ENCODE measurements at regions not wholly inside any gene's neighbourhood (a gene's known extent, or its start where the extent isn't known, plus 50 kb on each side); places are given as distances from the start of the nearest gene placed in this dataset.

DNA sequence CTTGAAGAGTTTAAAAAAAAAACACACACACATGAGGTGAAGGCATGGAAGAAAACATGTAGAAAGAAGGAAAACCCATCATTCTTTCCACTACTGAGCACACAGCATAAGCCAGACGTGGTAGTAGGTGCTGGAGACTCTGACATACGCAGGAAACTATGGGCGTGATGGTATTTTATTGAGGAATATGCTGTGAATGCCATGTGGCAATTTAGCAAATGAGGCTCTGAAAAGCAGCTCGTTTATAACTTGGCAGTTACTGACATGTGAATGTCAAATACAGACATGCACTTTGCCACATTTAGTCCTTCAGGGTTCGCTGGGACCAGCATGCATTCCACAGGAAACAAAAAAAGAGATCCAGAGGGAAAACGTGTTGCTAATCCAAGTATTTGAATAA, 74.3 kb upstream of the IFNAR2 start:
- DNase-seq (ENCODE audit: low read depth): no peak

DNA sequence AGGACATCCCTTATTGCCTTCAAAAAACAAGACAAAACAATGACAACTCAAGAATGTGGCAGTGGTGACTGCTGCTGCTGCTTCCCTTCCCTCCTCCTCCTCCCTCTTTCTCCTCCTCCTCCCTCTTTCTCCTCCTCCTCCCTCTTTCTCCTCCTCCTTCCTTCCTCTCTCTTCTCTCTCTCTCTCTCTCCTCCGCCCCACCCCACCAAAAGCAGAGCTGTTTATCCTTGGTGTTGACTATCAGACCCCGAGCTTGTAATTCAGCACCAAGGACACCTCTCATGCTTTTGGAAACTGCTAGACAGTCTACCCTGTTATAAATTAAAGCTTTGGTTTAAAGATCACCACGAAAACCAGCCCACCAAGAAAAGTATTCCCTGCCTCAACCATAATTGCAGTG, 72.4 kb upstream of the IFNAR2 start:
- DNase-seq (ENCODE audit: low read depth): no peak

DNA sequence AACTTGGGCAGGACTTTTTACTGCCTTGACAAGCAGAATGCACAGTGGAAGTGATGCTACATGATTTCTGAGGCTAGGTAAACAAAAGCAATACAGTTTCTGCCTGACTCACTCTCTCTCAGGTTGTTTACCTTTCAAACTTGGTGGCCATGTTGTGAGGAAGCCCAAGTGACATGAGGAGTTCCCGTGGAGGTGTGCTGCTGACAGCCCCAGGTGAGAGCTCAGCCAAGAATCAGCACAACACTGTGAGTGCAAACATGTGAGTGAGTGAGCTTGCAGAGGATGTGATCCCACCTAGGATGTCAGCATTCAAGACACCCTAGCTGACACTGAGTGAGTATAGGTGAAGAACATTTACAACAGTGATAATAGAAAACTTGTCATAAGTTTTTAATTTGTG, 71.1 kb upstream of the IFNAR2 start:
- DNase-seq (ENCODE audit: low read depth): no peak

DNA sequence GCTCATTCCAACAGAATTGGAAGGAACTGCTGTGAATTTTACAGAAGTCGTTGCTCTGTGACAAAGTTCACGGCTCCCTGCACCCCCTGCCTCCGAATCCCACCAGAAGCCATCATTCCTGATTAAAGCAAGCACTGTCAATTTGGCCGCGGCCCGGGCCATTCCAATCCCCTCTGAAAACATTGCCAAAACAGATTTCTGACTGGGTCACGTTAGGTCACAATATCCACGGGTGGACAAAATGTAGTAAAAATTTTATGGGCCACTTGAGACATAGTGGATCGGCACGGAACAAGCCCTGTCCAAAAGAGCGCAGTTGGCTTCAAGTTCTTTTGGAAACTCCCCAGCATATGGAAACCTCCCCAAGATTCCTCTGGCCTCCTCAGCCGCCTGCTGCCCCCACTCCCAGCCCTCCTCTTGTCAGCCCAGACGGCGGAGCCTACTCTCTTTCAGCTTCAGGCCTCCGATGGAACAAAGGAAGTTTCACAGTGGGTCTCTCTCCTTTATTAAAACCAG, 67.2 kb upstream of the IFNAR2 start:
- DNase-seq (ENCODE audit: low read depth): no peak

DNA sequence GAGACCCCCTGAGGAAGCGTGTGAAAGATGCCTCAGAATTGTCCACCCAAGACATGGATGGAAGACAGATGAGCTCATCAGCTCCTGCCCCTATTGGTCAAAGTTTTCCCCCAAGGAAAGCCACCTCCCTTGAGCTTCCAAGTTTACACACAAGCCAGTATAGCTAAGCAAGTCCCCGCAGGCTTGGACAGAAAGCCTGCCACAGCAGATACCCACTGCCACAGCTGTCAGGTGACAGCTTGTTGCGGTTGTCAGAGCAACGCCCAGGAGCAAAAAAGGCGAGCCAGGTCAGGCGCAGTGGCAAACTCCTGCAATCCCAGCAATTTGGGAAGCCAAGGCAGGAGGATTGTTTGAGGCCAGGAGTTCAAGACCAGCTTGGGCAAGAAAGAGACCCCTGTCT, 60.9 kb upstream of the IFNAR2 start:
- DNase-seq (ENCODE audit: low read depth): no peak

DNA sequence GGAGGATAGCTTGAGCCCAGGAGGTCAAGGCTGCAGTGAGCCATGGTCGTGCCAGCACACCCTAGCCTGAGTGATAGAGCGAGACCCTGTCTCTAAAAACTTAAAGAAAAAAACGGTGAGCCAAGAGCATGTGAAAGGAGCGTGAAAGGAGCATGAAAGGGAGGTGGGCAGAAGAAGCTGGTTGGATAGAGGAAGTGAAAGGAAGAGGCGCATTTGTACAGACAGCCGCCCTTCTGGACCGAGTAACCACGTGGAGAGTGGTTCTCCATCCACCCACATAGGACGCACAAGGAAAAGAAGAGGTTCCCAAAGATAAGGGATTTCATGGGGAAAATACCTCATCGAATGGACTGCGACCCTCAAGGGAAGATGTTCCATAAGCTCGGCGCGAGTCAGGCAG, 60.4 kb upstream of the IFNAR2 start:
- DNase-seq (ENCODE audit: low read depth): no peak

DNA sequence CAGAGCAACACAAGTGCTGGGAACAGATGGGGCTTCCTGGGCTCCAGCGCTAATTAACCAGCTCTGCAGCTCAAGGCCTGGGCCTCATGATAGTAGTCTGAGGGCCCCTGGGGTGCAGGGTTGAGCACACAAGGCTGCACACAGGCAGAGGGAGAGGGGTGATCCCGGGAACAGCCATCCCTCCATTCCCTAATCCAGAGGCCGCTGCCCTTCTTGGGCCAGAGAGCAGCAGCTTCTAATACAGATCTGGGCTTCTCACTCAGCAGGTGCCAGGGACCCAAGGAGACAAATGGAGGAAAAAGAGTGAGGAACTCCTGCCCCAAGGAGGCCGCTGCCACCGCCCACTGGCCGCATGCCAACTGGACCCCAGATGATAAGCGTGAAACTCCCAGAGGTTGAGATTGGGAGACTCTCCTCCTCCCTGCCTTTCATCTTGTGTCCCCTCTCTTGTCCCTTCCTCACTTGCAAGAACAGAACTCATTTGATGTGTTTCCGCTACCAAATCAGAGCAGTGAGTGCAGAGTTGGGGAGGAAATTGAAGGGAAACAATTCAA, 58.0 kb upstream of the IFNAR2 start:
- DNase-seq (ENCODE audit: low read depth): no peak

DNA sequence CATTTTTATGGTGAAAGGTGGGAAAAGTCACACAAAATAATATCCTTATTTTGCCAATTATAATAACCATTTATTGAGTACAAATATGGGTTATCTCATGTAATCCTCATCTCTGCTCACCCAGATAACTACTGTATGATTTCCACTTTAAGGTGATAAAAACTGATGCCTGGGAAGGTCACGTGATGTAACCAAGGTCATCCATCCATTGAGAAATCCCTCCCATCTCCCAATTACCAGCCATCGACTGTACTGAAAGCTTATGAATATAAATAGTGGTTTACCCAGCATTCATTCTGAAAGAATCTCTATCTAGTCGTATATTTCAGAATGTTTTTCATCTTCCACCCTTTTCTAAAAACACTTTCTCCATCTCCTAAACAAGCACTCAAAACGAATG, 55.0 kb upstream of the IFNAR2 start:
- no peak for DNase-seq (ENCODE audit: low read depth)
